ENCODE measurements at regions not wholly inside any gene's neighbourhood (a gene's known extent, or its start where the extent isn't known, plus 50 kb on each side); places are given as distances from the start of the nearest gene placed in this dataset.

DNA sequence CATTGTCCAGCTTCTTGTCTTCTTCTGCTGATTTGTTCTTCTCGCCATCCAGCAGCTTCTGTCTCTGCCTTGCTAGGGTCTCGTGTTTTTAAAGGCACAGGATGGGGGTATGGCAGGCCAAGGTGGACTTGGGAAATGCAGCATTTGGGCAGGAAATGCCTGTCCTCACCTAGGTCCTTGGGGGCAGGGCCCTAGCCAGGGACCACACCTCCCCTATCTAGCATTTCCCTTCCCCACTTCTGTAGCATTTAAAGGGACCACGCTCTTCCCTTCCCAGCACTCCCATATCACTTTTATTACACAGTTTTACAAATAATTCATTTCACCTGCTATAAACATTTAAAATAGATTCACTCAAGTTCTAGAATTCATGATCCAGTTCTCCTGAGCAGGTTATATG lies 315.4 kb upstream of the LMCD1 start:
- Histone ChIP-seq H3K27me3 (ENCODE audit: control insufficient read depth, insufficient read depth, low read length) (no peaks in the 10 kb centered on the region), H3K4me3 (ENCODE audit: low read depth, low read length) (no peak overlapping the region), H3K36me3 (ENCODE audit: control insufficient read depth, insufficient read depth, low read length) (no peaks in the 10 kb centered on the region), H3K27ac (ENCODE audit: insufficient read depth, low read length, poor library complexity, severe bottlenecking) (no peak overlapping the region), H3K9me3 (ENCODE audit: control insufficient read depth in 2 of 2, low read length in 2 of 2) (no peaks in the 10 kb centered on the region), H3K4me1 (ENCODE audit: control insufficient read depth, insufficient read depth, low read length, poor library complexity, severe bottlenecking) (no peaks in the 10 kb centered on the region)
- H3K4me3 Mint-ChIP-seq, result no peak overlapping the region
- no peaks in the 10 kb centered on the region for H3K4me1 Mint-ChIP-seq
- no peaks in the 10 kb centered on the region for H3K36me3 Mint-ChIP-seq
- H3K9me3 Mint-ChIP-seq, result peaks cover 0 to 1% (median 0%) of the 10 kb centered on the region in 7 donors
- H3K27ac Mint-ChIP-seq, result peak overlapping the region in 1 of 3 donors; percentile 62
- H3K27me3 Mint-ChIP-seq, result no peaks in the 10 kb centered on the region
- ATAC-seq (ENCODE audit: low read depth in 2 of 2) (no peak), DNase-seq (no peak)

DNA sequence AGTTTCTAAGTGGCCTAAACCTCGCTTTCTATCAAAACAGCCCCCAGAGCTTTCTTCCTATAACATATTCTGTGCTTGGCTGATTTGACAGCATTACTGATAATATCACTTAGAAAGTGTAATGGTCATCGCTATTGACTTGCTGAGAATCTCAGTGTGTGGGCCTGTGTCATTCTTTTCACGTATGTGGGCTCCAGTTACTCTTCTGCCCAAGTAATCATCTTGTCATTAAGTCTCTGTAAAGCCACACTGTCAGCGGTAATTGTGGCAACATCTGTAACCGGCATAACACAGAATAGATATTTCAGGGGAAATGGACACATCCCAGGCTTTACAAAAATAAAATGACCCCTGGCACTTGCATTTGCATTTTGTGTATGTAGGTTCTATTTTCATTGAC lies 313.6 kb upstream of the LMCD1 start:
- DNase-seq (no peak), ATAC-seq (ENCODE audit: low read depth in 2 of 2) (no peak)
- H3K9me3 Mint-ChIP-seq, result peaks cover 0 to 6% (median 0%) of the 10 kb centered on the region in 7 donors
- no peaks in the 10 kb centered on the region for H3K27me3 ChIP-seq (ENCODE audit: control insufficient read depth, insufficient read depth, low read length)
- H3K4me3 ChIP-seq (ENCODE audit: low read depth, low read length), result no peak overlapping the region
- no peak overlapping the region for H3K27ac Mint-ChIP-seq
- no peaks in the 10 kb centered on the region for H3K4me1 ChIP-seq (ENCODE audit: control insufficient read depth, insufficient read depth, low read length, poor library complexity, severe bottlenecking)
- no peak overlapping the region for H3K27ac ChIP-seq (ENCODE audit: insufficient read depth, low read length, poor library complexity, severe bottlenecking)
- no peak overlapping the region for H3K4me3 Mint-ChIP-seq
- H3K9me3 ChIP-seq (ENCODE audit: control insufficient read depth in 2 of 2, low read length in 2 of 2), result peaks cover 0 to 2% of the 10 kb centered on the region in 2 experiments
- no peaks in the 10 kb centered on the region for H3K4me1 Mint-ChIP-seq
- H3K36me3 Mint-ChIP-seq, result no peaks in the 10 kb centered on the region
- H3K36me3 ChIP-seq (ENCODE audit: control insufficient read depth, insufficient read depth, low read length), result no peaks in the 10 kb centered on the region
- no peaks in the 10 kb centered on the region for H3K27me3 Mint-ChIP-seq

DNA sequence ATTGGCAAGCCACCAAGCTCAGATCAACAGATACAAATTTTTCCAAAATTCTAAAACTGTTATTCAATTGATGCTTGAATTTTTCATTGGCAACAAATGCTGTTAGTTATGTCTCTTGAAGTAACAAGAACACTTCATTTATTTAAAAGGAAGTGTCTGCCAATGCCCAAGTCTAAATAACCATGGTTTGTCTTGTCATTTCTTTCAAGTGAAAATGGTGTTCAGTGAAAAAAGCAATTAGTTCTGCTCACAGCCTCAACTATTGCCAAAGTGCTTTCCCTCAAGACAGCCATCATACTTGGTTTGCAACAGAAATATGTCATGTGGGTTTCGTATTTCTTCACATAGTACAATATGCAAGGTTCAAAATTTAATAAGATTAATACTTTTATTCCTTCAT lies 312.6 kb upstream of the LMCD1 start:
- DNase-seq (no peak), ATAC-seq (ENCODE audit: low read depth in 2 of 2) (no peak)
- Mint-ChIP-seq H3K9me3 (peaks cover 0 to 6% (median 0%) of the 10 kb centered on the region in 7 donors), H3K27me3 (no peaks in the 10 kb centered on the region), H3K36me3 (no peaks in the 10 kb centered on the region), H3K4me1 (no peaks in the 10 kb centered on the region), H3K4me3 (no peak overlapping the region), H3K27ac (no peak overlapping the region)
- Histone ChIP-seq H3K9me3 (ENCODE audit: control insufficient read depth in 2 of 2, low read length in 2 of 2) (peaks cover 0 to 2% of the 10 kb centered on the region in 2 experiments), H3K36me3 (ENCODE audit: control insufficient read depth, insufficient read depth, low read length) (no peaks in the 10 kb centered on the region), H3K27ac (ENCODE audit: insufficient read depth, low read length, poor library complexity, severe bottlenecking) (no peak overlapping the region), H3K4me3 (ENCODE audit: low read depth, low read length) (no peak overlapping the region), H3K27me3 (ENCODE audit: control insufficient read depth, insufficient read depth, low read length) (no peaks in the 10 kb centered on the region), H3K4me1 (ENCODE audit: control insufficient read depth, insufficient read depth, low read length, poor library complexity, severe bottlenecking) (no peaks in the 10 kb centered on the region)

DNA sequence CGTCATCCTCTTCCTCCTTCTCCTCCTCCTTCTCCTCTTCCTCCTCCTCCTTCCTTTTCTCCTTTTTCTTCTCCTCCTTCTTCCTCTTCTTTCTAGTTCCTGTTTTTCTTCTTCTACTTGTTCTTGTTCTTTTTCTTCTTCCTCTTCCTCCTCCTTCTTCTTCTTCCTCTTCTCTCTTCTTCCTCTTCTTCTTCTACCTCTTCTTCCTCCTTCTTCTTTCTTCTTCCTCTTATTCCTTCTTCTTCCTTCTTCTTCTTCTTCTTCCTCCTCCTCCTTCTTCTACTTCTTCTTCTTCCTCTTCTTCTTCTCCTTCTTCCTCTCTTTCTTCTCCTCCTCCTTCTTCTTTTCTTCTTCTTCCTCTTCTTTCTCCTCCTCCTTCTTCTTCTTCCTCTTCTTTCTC lies 310.2 kb upstream of the LMCD1 start:
- H3K4me3 Mint-ChIP-seq, result no peak overlapping the region
- H3K9me3 Mint-ChIP-seq, result peaks cover 0 to 6% (median 0%) of the 10 kb centered on the region in 7 donors
- H3K4me1 ChIP-seq (ENCODE audit: control insufficient read depth, insufficient read depth, low read length, poor library complexity, severe bottlenecking), result no peaks in the 10 kb centered on the region
- peaks cover 7% of the 10 kb centered on the region for H3K27me3 Mint-ChIP-seq
- no peak overlapping the region for H3K27ac ChIP-seq (ENCODE audit: insufficient read depth, low read length, poor library complexity, severe bottlenecking)
- peaks cover 0 to 2% of the 10 kb centered on the region in 2 experiments for H3K9me3 ChIP-seq (ENCODE audit: control insufficient read depth in 2 of 2, low read length in 2 of 2)
- no peaks in the 10 kb centered on the region for H3K4me1 Mint-ChIP-seq
- no peak overlapping the region for H3K4me3 ChIP-seq (ENCODE audit: low read depth, low read length)
- ATAC-seq (ENCODE audit: low read depth in 2 of 2) (no peak), DNase-seq (no peak)
- H3K36me3 Mint-ChIP-seq, result no peaks in the 10 kb centered on the region
- H3K36me3 ChIP-seq (ENCODE audit: control insufficient read depth, insufficient read depth, low read length), result no peaks in the 10 kb centered on the region
- H3K27me3 ChIP-seq (ENCODE audit: control insufficient read depth, insufficient read depth, low read length), result no peaks in the 10 kb centered on the region
- no peak overlapping the region for H3K27ac Mint-ChIP-seq

DNA sequence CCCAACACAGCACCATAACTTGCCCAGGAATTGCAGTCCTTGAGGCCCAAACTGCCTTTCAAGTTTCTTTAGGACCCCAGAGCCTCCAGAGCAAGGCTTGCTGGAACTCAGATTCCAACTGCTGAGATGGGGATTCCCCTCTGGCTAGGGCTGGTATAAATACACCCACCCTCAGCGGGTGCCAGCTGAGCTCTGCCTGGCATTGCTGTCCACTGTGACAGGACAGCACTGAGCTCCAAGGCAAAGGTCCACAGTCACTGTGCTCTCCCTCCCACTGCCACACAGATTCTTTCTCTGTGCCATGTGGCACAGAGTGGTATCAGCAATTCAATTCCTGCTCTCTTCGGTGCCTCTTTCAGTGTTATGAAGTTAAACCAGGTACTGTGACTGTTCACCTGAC lies 304.2 kb upstream of the LMCD1 start:
- Histone ChIP-seq H3K9me3 (ENCODE audit: control insufficient read depth in 2 of 2, low read length in 2 of 2) (no peaks in the 10 kb centered on the region), H3K36me3 (ENCODE audit: control insufficient read depth, insufficient read depth, low read length) (no peaks in the 10 kb centered on the region), H3K27ac (ENCODE audit: insufficient read depth, low read length, poor library complexity, severe bottlenecking) (no peak overlapping the region), H3K4me3 (ENCODE audit: low read depth, low read length) (no peak overlapping the region), H3K4me1 (ENCODE audit: control insufficient read depth, insufficient read depth, low read length, poor library complexity, severe bottlenecking) (no peaks in the 10 kb centered on the region), H3K27me3 (ENCODE audit: control insufficient read depth, insufficient read depth, low read length) (no peaks in the 10 kb centered on the region)
- DNase-seq, result no peak
- Mint-ChIP-seq H3K36me3 (no peaks in the 10 kb centered on the region), H3K4me3 (no peak overlapping the region), H3K27me3 (peaks cover 11% of the 10 kb centered on the region), H3K27ac (no peak overlapping the region), H3K9me3 (peaks cover 0 to 3% (median 0%) of the 10 kb centered on the region in 7 donors), H3K4me1 (no peaks in the 10 kb centered on the region)
- no peak for ATAC-seq (ENCODE audit: low read depth in 2 of 2)

DNA sequence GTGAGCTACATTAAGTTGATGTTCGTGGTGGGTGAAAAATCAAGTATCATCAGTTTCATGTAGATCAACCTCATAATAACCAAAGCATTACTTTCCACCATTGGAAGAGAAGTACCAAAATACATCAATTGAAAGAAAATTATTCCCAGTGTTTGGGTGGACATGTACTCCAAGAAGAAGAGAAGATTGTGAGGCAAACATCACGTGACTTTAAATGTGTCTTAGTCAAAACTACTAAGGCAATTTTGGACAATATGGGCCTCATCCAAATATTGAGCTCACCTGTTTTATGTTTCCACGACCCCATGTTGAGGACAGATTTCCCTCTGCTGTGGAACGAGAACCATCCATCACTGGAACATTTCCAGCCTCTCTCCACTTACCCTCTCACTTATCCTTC lies 303.0 kb upstream of the LMCD1 start:
- ATAC-seq (ENCODE audit: low read depth in 2 of 2) (no peak), DNase-seq (no peak)
- no peaks in the 10 kb centered on the region for H3K36me3 ChIP-seq (ENCODE audit: control insufficient read depth, insufficient read depth, low read length)
- H3K9me3 Mint-ChIP-seq, result peaks cover 0 to 3% (median 0%) of the 10 kb centered on the region in 7 donors
- H3K27ac Mint-ChIP-seq, result no peak overlapping the region
- peaks cover 11% of the 10 kb centered on the region for H3K27me3 Mint-ChIP-seq
- H3K4me3 ChIP-seq (ENCODE audit: low read depth, low read length), result no peak overlapping the region
- no peaks in the 10 kb centered on the region for H3K4me1 ChIP-seq (ENCODE audit: control insufficient read depth, insufficient read depth, low read length, poor library complexity, severe bottlenecking)
- H3K4me3 Mint-ChIP-seq, result no peak overlapping the region
- no peak overlapping the region for H3K27ac ChIP-seq (ENCODE audit: insufficient read depth, low read length, poor library complexity, severe bottlenecking)
- H3K27me3 ChIP-seq (ENCODE audit: control insufficient read depth, insufficient read depth, low read length), result no peaks in the 10 kb centered on the region
- no peaks in the 10 kb centered on the region for H3K36me3 Mint-ChIP-seq
- H3K4me1 Mint-ChIP-seq, result no peaks in the 10 kb centered on the region
- no peaks in the 10 kb centered on the region for H3K9me3 ChIP-seq (ENCODE audit: control insufficient read depth in 2 of 2, low read length in 2 of 2)

DNA sequence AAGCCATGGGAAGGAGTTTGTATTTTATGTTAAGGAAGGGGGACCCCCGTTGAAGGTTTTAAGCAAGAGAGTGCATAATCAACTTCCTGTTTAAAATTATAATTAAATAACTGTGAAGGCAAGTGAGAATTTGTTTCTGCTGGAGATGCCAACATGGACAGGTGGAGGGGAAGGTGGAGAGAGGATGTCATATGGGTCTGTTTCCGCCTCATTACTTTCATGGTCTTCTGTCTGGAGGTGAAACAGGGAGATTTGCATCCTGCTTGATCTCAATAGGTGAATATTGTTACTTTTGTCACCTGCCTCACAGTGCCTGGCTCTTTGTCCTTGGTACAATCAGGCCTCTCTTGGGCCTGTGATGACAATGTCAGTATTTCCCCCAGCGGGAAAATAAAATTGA lies 300.6 kb upstream of the LMCD1 start:
- peaks cover 4% of the 10 kb centered on the region for H3K27me3 Mint-ChIP-seq
- Histone ChIP-seq H3K36me3 (ENCODE audit: control insufficient read depth, insufficient read depth, low read length) (no peaks in the 10 kb centered on the region), H3K9me3 (ENCODE audit: control insufficient read depth in 2 of 2, low read length in 2 of 2) (no peaks in the 10 kb centered on the region), H3K4me1 (ENCODE audit: control insufficient read depth, insufficient read depth, low read length, poor library complexity, severe bottlenecking) (no peaks in the 10 kb centered on the region), H3K27me3 (ENCODE audit: control insufficient read depth, insufficient read depth, low read length) (no peaks in the 10 kb centered on the region), H3K4me3 (ENCODE audit: low read depth, low read length) (no peak overlapping the region), H3K27ac (ENCODE audit: insufficient read depth, low read length, poor library complexity, severe bottlenecking) (no peak overlapping the region)
- no peaks in the 10 kb centered on the region for H3K4me1 Mint-ChIP-seq
- H3K9me3 Mint-ChIP-seq, result peaks cover 0 to 2% (median 0%) of the 10 kb centered on the region in 7 donors
- no peak overlapping the region for H3K4me3 Mint-ChIP-seq
- ATAC-seq (ENCODE audit: low read depth in 2 of 2) (no peak), DNase-seq (no peak)
- no peaks in the 10 kb centered on the region for H3K36me3 Mint-ChIP-seq
- no peak overlapping the region for H3K27ac Mint-ChIP-seq

DNA sequence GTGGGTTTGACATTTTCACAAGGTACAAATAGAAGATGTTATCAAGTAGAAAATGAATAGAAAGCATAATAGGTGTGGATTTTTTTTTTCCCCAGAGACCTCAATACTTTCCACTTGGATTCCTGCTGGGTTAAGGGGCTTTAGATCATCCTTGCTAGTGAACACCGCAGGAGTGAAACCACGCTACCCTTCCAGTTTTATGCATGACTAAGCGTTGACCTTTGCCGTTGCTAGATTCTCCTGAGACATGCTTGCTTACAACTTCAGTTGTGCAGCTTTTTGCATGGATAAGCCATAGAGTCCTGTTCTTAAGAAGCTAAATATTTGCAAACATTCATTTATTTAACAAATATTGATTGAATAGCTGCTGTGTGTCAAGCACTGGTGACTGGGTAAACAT lies 299.7 kb upstream of the LMCD1 start:
- ATAC-seq (ENCODE audit: low read depth in 2 of 2), result no peak
- no peaks in the 10 kb centered on the region for H3K4me1 Mint-ChIP-seq
- no peak overlapping the region for H3K27ac Mint-ChIP-seq
- H3K27ac ChIP-seq (ENCODE audit: insufficient read depth, low read length, poor library complexity, severe bottlenecking), result no peak overlapping the region
- no peaks in the 10 kb centered on the region for H3K27me3 ChIP-seq (ENCODE audit: control insufficient read depth, insufficient read depth, low read length)
- H3K36me3 Mint-ChIP-seq, result no peaks in the 10 kb centered on the region
- H3K9me3 Mint-ChIP-seq, result peaks cover 0 to 2% (median 0%) of the 10 kb centered on the region in 7 donors
- no peaks in the 10 kb centered on the region for H3K36me3 ChIP-seq (ENCODE audit: control insufficient read depth, insufficient read depth, low read length)
- no peaks in the 10 kb centered on the region for H3K9me3 ChIP-seq (ENCODE audit: control insufficient read depth in 2 of 2, low read length in 2 of 2)
- no peak overlapping the region for H3K4me3 Mint-ChIP-seq
- H3K4me3 ChIP-seq (ENCODE audit: low read depth, low read length), result no peak overlapping the region
- no peaks in the 10 kb centered on the region for H3K4me1 ChIP-seq (ENCODE audit: control insufficient read depth, insufficient read depth, low read length, poor library complexity, severe bottlenecking)
- peaks cover 4% of the 10 kb centered on the region for H3K27me3 Mint-ChIP-seq
- DNase-seq, result no peak
